IPS DF 4.7 (cell line): ENCODE measurements at regions not wholly inside any gene's neighbourhood (a gene's known extent, or its start where the extent isn't known, plus 50 kb on each side); places are given as distances from the start of the nearest gene placed in this dataset.

Experiments
- DNase-seq: peaks from one replicate; pipeline ENCODE4 v3.0.0-alpha.2; 2013; ENCODE audit warnings: low spot score; ENCODE audit errors: extremely low read depth

DNA sequence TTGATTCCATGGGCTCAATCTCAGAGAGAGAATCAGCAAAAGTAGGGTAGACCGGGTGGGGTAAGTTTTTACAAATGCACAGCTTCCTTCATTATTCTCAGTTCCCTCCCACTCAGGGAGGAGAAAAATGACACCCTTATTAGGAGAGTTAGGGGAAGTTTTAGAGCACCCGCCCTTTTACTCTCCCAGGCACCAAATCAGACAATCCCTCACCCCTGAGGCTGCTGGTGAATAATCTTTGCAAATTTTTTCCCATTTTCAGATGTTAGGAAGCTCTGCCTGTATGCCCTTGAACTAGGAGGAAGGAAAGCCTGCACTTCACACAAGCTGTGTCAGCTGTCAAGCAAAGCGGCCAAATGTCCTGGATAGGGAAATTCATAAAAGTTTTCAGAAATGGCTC is 834.9 kb downstream of the GRID1 start:
- DNase-seq = no peak

DNA sequence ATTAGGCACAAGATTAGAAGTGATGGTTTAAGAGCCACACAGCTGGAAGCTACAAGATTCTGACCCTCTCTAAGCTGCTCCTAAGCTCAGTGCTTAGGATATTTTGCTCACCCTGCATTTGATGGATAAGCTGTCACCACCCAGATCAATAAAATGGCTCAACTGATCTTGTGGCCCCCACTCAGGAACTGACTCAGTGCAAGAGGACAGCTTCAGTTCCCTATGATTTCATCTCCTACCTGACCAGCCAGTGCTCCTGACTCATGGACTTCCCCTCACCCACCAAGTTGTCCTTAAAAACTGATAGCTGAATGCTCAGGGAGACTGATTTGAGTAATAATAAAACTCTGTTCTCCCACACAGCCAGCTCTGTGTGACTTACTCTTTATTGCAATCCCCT is 833.8 kb downstream of the GRID1 start:
- no peak for DNase-seq

DNA sequence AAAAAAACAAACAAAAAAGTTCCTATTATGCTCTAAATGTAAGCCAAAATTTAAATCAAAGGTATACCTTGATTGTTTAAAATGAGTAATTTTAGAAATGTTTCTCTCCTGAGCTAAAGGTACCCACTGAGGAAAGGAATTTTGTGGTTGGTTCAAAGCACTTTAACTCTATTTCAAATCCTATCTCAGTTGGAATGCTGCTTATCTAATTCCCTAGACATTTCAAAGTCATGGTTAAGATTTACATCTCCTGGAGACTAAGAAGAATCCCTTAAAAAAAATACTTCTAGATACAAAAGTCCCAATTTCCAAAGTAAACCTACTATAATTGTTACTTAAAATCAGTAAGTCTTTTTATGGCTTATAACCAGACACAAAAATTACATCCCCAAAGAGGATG is 830.7 kb downstream of the GRID1 start:
- no peak for DNase-seq

DNA sequence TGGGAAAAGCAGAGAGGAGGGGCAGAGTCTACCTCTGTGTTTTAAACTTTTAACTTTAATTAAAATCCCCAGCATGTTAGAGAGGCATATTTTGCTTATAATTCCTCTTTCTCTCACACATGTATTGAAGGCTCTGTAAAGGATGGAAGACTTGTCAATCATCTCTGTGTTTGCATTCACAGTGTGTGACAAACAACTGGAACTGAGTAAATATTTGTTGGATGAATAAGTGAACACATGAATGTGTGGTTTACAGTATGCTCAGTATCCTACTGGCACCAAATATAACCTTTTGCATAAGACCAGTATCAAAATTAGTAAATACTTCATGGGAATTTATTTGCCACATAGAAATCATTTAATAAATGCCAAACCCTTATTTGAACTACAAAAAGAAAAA is 829.0 kb downstream of the GRID1 start:
- no peak for DNase-seq

DNA sequence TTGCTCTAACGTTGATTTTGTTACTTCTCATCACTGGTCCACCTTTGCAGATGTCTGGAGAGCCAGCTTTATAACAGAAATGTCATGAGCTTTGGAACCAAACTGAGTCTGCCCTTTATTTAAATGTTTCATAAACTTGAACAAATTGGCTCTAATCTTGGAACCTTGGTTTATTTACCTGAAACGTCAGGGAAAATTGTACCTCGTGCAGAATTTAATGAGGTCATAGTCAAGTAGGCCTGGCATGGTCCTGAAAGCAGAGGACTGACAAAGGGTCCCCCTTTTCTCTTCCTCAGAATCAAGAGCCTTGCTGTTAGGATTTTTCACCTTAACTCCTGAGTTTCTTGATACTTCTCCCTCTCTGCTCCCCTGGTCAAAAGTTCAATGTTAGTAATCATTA is 828.0 kb downstream of the GRID1 start:
- DNase-seq = no peak

DNA sequence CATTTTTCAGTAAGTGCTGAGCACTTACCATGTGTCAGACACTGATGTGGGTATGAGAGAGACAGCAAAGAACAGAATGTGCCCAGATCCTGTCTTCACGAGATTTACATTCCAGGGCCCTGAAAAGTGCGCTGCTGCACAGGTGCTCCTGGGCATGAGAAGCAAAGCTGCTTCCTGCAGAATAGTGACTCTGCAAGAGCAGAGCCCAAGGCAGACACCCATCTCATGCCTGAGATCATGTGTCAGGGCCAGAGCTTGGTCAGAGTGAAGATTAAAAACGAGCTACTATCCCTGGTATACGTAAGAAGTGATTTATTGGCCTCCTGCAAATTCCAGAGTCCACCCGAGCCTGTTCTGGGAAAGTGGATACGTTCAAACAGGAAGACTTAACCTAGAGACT is 824.4 kb downstream of the GRID1 start:
- DNase-seq = no peak

DNA sequence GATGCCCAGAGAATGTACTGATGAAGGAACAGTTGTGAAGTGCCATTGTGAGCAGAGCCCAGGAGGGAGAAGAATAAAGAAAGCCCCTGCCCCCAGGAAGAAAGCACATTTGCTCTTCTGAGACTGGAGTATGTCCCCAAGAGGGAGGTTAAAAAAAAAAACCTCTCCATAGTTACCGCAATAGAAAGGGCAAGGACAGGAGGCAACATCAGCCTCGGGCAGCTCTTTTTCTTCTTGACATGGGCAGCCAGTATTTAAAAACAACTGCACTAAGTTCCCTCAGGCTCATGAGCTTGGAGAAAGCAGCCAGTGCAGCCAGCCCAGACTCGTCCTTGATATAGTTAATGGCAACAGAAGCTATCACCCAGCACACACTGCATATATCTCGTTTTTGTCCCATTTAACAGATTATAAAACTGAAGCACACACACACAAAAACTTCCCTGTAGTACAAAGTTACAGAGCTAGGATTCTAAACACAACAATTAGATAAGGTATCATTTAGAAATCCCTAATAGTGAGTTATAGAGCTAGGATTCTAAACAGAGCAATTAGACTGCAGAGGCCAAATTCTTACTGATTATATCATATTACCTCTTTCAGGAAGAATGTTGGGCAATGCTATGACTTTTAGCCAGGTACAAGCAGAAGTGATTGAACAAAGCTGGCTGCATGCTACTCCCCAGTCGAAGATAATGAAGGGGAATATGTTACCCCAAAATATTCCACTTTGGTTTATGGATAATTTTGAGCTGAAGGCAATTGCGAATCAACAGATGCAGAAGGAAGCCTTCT is 823.5 kb downstream of the GRID1 start:
- no peak for DNase-seq

DNA sequence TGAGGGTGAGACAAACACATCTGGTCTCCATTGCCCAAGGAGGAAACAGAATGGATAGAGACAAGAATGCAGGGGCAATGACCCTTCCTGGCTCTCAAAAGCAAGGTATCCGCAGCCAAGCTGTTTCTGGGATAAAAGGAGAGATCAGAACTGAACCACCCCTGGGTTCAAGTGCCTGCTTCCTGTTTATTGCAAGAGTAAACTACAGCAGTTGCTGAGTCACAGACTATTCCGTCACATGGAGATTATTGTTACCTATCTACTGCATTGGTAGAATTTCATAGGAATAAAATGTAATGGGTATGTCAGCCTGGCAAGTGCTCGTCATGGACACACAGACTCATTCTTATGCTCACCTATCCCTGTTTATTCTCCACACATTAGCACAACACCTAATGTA is 821.6 kb downstream of the GRID1 start:
- DNase-seq = no peak

DNA sequence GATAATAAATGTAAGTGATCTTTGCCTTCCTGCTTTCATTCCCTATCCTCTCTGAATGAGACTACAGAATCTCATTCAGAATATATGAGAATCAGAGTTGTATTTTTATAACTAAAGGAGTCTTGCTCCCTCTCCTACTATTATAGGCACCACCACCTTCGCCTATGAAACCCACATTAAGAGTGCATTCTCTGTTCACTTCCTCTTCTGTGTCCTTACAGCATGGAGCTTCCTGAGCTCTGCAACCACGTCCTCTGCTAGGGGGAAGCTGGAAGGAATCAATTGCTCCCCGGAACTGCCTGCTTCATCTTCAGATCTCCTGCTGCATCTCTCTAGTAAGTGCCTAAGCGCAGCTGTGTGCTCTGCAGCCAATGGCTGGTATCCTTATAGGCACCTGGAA is 820.7 kb downstream of the GRID1 start:
- DNase-seq = no peak

DNA sequence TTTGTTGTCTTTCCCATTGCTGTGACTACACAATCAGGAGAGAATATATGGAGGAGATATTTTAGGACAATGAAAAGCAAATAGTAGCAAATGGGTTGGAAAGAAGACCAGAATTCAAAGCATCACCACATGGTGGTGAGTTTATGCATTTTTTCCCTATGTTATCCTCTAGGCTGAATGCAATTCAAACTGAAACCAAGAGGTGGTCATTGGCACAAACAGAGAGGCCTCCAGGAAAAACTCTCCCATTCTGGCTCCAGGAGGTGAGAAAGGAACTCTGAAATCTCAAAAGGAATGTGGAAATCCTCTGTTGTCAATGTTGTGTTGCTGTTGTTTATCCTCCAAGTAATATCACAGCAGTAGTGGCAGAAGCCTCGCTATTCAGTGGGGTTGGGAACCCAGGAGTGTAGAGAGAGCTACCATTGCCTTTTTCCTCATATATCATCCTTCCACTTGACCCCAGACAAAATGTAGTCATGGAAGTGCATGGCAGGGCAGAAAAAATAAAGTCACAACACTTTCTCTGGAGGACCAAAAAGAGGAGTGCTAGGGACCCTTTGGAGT is 819.1 kb downstream of the GRID1 start:
- no peak for DNase-seq

DNA sequence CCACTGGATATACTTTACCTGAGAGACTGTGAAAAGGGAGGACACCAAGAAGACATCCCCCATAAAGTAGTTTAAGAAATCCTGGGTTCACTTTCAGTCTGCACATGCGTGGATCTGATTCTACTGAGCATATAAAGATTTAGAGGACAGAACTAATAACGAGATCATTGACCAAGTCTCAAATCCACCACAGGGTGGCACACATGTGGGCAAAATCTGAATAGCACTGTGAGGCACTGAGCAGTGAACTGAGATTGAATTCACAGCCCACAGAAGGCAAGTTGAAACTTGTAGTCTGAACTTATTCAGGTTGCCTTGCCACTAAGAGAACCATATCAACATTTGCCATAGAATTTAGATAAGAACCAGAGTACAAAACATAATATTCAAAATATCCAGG is 818.6 kb downstream of the GRID1 start:
- no peak for DNase-seq
